IPS DF 6.9 (cell line): ENCODE measurements at regions not wholly inside any gene's neighbourhood (a gene's known extent, or its start where the extent isn't known, plus 50 kb on each side); places are given as distances from the start of the nearest gene placed in this dataset.

Source experiments
- DNase-seq: peaks from one replicate; pipeline ENCODE4 v3.0.0-alpha.2; 2013; ENCODE audit warnings: low read depth, low spot score
- H3K27ac ChIP-seq: one replicate; pipeline ENCODE4 v1.5.1; 2013; ENCODE audit warnings: low read length, control low read depth
- H3K27me3 ChIP-seq: 2 replicates; pipeline ENCODE4 v1.6.1; 2013; ENCODE audit warnings: mild to moderate bottlenecking, low read length; ENCODE audit not compliant: control insufficient read depth, insufficient read depth
- H3K36me3 ChIP-seq: 2 replicates; pipeline ENCODE4 v1.6.1; 2013; ENCODE audit warnings: low read length; ENCODE audit not compliant: control insufficient read depth, insufficient read depth
- H3K4me1 ChIP-seq: 2 replicates; pipeline ENCODE4 v1.6.1; 2013; ENCODE audit warnings: low read length; ENCODE audit not compliant: control insufficient read depth, insufficient read depth
- H3K4me3 ChIP-seq: 2 replicates; pipeline ENCODE4 v1.5.1; 2013; ENCODE audit warnings: mild to moderate bottlenecking, low read length
- H3K9me3 ChIP-seq: 2 replicates; pipeline ENCODE4 v1.6.1; 2013; ENCODE audit warnings: low read length, inconsistent platforms; ENCODE audit not compliant: control insufficient read depth, insufficient read depth
- WGBS: extraction: QIAGEN DNeasy Blood & Tissue Kit; methylation state at CpG from one replicate; pipeline ENCODE4 v1.1.7; 2013; ENCODE audit warnings: mixed read lengths, missing lambda C conversion rate; ENCODE audit not compliant: insufficient read length, insufficient coverage; 5-methylcytosine and 5-hydroxymethylcytosine counted together

DNA sequence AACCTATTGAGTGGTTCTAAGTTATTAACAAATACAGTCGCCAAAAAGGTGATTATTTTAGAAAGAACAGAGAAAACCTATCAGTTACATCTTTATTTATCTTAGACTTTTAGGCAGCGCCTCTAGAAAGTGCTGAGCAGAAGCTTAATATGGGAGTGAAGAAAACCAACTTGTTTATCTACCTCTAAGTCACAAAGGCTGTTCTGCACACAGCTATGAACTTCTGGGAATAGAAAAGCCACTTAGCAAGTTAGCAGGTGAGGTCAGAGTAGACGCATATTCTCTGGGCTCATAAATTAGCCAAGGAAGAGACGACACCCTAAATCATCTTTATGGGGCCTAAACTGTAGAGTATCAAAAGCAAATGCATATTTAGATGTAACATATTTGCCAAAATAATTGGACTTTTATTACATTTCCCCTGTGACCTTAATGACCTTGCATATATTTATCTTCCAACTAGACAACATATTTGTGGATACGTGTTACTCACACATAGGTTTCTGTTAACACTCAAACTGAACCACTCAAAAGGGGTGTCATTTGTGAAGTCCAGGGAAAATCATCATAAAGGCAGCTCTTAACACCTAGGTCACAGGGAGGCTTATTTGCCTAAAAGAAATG, 267.1 kb downstream of the ADGB start:
- no CpG with 5 or more reads among the region's 5 CpGs for WGBS
- Histone ChIP-seq H3K36me3 (no peaks in the 10 kb centered on the region), H3K9me3 (no peaks in the 10 kb centered on the region), H3K27ac (no peak overlapping the region), H3K4me1 (no peaks in the 10 kb centered on the region), H3K4me3 (no peak overlapping the region), H3K27me3 (no peaks in the 10 kb centered on the region)
- DNase-seq, result no peak

DNA sequence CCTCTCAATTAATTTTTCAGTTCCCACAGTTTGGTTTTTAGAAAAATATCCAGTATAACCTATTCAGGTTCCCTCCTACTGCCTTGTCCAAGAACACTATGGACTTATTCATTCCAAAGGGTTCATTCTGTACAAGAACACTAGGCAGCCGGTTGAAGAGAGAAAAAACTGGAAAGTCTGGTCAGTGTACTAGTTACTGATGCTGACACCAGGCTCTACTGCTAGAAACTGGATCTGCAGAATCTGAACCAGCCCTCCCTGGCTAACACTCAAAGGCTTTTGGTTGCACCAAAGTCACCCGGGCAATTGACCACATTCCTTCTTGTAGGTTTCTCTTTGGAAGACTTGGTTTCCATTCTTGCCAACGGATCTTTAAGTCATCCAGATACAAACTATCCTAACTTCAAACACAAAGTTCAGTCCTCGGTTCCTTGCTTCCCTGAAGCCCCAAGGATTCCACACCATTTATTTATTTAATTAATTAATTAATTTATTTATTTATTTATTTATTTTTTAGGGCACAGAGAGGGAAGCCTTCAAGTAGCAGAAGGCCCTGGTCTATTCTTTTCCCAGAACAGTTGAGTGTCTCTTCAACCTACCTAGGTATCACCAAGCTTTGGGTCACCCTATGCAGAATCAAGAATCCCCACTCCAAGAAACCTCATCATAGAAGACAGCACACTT, 268.1 kb downstream of the ADGB start:
- WGBS, result no CpG with 5 or more reads among the region's 4 CpGs
- Histone ChIP-seq H3K36me3 (no peaks in the 10 kb centered on the region), H3K9me3 (no peaks in the 10 kb centered on the region), H3K4me1 (no peaks in the 10 kb centered on the region), H3K27ac (no peak overlapping the region), H3K27me3 (no peaks in the 10 kb centered on the region), H3K4me3 (no peak overlapping the region)
- no peak for DNase-seq

DNA sequence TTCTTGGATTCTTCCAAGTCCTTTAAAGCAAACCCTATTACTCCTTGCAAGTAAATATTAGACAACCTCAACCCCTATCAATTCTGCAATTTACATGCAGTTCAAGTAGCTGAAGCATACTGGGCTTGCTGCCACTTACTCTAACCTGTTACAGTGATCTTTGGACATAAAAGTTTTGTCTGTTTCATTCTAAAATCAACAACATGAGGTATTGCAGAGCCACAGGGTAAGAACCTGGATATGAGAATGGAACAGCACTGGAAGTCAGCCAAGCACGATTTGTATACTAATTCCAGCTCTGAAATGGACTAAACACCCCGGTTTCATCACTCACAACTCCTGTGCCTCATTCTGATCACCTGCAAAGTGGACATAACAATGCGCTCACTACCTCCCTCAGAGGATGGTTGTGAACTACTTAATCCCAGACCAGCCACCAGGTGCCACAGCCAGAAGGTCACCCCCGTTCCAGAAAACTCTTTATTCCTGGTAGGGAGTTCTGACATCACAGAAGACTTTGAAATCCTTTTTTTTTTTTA, 270.0 kb downstream of the ADGB start:
- H3K9me3 ChIP-seq, result no peaks in the 10 kb centered on the region
- no peak overlapping the region for H3K4me3 ChIP-seq
- DNase-seq, result no peak
- WGBS, result no CpG with 5 or more reads among the region's 4 CpGs
- H3K27ac ChIP-seq, result no peak overlapping the region
- H3K36me3 ChIP-seq, result no peaks in the 10 kb centered on the region
- H3K27me3 ChIP-seq, result no peaks in the 10 kb centered on the region
- no peaks in the 10 kb centered on the region for H3K4me1 ChIP-seq

DNA sequence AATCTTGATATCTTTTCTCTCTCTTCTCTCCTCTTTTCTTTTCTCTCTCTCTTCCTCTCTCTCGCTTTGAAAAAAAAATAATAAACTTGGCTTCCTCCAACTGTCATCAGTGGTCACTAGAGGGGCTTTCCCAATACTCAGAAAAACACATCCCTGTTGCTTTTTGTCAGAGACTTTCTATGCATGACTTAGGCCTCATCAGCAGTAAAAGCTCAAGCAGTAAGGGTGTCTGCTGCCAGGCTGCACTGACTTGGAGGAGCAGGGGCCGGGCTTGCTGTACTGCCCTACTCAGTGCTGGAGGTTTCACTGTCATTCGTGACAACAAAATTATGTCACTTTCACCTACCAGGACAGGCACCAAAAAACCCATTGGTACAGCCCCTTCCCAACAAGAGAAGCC, 272.0 kb downstream of the ADGB start:
- no peak for DNase-seq
- Histone ChIP-seq H3K4me3 (no peak overlapping the region), H3K9me3 (no peaks in the 10 kb centered on the region), H3K27ac (no peak overlapping the region), H3K27me3 (no peaks in the 10 kb centered on the region), H3K36me3 (no peaks in the 10 kb centered on the region), H3K4me1 (no peaks in the 10 kb centered on the region)
- no CpG with 5 or more reads among the region's 3 CpGs for WGBS

DNA sequence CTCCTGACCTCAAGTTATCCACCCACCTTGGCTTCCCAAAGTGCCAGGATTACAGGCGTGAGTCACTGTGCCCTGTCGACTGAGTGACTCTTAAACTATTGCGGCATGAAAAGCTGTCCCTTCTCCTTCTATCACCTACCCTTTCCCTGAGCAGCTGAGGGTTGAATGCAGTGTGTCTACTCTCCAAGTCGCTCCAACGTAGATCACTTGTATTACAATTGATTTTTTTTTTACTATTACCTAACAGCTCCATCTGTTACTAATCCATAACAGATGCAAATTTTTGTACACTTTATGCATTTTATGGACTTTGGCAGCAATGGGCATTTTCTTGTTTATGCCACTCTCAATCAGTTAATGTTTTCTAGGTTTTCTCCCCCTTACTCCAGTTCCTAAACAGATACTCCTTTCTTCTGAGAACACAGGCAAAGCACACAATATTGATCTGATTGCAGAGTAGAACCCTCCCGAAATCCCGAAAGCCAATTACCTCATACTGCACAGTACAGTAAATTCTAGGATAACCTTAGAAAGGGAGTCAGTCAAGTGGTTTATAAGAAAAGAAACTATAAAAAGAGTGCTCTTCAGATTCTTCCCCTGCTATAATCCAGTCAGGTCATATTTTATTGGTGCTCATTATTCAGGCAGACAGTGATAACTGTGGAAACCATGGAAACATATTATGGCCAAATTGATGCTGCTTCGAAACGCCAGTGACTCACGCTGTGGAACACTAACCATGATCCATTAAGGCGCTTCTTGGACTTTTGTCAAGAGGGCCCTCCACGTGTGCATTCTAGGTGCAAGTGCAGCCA, 273.0 kb downstream of the ADGB start:
- Histone ChIP-seq H3K4me3 (no peak overlapping the region), H3K27ac (no peak overlapping the region), H3K27me3 (no peaks in the 10 kb centered on the region), H3K36me3 (no peaks in the 10 kb centered on the region), H3K9me3 (no peaks in the 10 kb centered on the region), H3K4me1 (no peaks in the 10 kb centered on the region)
- DNase-seq, result no peak
- no CpG with 5 or more reads among the region's 12 CpGs for WGBS

DNA sequence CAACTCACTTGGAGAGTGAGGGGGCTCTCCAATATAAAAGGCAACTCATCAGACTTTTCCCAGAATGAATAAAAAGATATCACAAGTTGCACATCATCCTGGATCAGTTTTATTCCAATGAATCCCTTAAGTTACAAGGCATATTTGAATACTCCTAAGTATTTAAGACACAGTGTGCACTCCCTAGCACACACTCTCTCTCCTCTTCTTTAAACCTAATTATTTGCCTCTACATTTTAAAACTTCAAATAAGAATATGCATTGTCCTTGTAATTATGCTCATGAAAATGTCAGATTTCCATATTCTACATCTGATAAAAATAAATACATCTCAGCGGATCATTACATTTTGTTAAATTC, 273.6 kb downstream of the ADGB start:
- Histone ChIP-seq H3K27ac (no peak overlapping the region), H3K27me3 (no peaks in the 10 kb centered on the region)
- WGBS, result no CpG with 5 or more reads among the region's 1 CpG

DNA sequence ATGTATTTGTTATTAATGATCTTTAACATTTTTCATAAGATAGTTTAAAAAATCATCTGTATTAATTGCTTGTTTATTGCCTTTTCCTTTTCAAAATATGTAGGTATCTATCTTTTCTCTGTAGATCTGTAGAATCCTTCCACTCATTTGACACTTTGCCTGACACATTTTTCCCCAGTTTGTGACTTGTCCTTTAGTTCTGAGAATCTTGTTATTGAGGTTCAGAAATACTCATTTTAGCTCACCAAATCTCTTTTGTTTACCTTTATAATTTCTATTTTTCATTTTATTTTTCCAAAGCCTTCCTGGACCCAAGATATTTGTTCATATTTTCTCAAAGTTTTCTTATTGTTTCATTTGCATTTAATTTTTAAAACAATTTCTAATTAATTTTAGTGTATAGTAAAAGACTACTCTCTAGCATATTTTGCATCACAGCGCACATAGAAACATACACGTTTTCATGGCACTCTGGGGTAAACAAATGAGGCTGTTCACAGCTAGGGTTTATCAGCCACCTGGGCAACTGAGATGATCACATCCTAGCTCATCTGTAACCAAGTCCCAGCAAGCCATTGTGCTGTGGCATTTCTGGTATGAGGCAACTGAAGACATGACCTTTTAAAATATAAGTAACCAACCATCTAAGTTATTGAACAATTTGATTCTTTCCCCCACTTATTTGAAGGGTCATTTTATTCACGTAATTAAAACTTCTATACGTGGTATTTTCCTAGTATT, 275.7 kb downstream of the ADGB start:
- Histone ChIP-seq H3K36me3 (no peaks in the 10 kb centered on the region), H3K27me3 (no peaks in the 10 kb centered on the region), H3K4me1 (no peaks in the 10 kb centered on the region), H3K9me3 (no peaks in the 10 kb centered on the region), H3K27ac (no peak overlapping the region), H3K4me3 (no peak overlapping the region)
- DNase-seq, result no peak
- no CpG with 5 or more reads among the region's 4 CpGs for WGBS

More for the DNA sequence above, 273.6 kb downstream of the ADGB start:
- DNase-seq, result no peak
- Histone ChIP-seq H3K4me3 (no peak overlapping the region), H3K36me3 (no peaks in the 10 kb centered on the region), H3K9me3 (no peaks in the 10 kb centered on the region), H3K4me1 (no peaks in the 10 kb centered on the region)

DNA sequence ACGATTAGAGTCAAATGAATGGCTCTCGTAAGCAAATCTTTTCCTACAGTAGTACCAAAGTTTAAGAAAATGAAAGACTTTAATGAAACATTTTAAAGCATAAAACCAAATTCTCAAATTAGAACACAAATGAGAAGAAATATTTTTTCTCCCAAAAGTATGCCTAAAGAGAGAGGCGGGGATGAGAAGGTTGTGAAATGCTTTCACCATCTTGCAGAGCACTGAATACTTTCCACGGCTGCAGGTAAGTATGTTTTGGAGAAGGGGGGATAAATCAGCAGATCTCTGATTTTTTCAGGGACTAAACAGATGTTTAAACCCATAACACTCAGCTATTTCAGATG, 277.1 kb downstream of the ADGB start:
- Histone ChIP-seq H3K9me3 (no peaks in the 10 kb centered on the region), H3K27me3 (no peaks in the 10 kb centered on the region), H3K4me1 (no peaks in the 10 kb centered on the region), H3K36me3 (no peaks in the 10 kb centered on the region), H3K27ac (no peak overlapping the region), H3K4me3 (no peak overlapping the region)
- no peak for DNase-seq
- WGBS, result no CpG with 5 or more reads among the region's 4 CpGs

DNA sequence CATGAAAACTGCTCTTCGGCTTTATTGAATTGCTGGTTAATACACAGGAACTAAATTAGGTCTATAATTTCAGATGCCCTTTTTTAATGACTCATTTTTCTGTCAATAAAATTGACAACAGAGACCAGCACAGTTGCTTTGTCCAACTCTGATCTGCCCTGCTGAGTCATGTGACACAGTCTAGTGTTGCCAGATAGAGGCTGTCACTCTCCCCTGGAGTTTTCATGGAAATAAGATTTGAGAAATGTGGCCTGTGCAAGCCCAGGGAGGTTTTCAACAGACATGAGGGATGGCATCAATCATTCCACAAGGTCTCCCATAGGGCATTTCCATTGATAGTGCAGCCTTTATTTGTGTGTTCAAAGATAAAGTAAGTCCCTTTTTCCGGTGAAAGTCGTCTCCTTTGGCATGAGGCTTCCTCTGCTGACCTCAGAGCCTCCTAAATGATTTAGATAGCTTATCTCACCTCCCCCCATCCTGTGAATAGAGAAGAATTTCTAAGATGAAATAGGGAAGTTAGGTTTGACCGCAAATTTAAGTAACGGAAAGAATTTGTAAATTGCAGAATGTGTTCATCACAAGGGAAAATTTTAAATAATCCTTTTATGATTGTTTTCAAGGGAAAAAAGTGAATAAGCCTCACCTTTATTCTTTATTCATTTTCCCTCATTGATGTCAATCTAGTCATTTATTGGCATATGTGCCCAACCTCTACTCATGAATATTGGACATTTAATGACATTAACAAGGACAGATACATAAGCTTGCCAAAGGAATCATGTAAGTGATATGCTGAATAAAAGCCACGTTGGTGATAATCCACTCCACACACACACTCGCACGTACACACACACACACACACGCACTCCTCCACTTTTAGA, 277.7 kb downstream of the ADGB start:
- no peak overlapping the region for H3K27ac ChIP-seq
- H3K9me3 ChIP-seq, result no peaks in the 10 kb centered on the region
- H3K36me3 ChIP-seq, result no peaks in the 10 kb centered on the region
- no peak for DNase-seq
- peaks cover 1% of the 10 kb centered on the region; the same call in 1 of the 2 replicates for H3K27me3 ChIP-seq
- peaks cover 1% of the 10 kb centered on the region; the same call in 1 of the 2 replicates for H3K4me1 ChIP-seq
- no peak overlapping the region for H3K4me3 ChIP-seq
- WGBS, result no CpG with 5 or more reads among the region's 9 CpGs
